SHP77 (cell line): ENCODE measurements at regions not wholly inside any gene's neighbourhood (a gene's known extent, or its start where the extent isn't known, plus 50 kb on each side); places are given as distances from the start of the nearest gene placed in this dataset.

Source experiments
- DNase-seq, 2 experiments: peaks; one replicate each; lab custom pipeline; 2025; lab: John Stamatoyannopoulos, UW

- DNase-seq, result no peak
Measured at GRCh38 chrX:69083801-69084200, 81.5 kb downstream of the PJA1 start.

DNA sequence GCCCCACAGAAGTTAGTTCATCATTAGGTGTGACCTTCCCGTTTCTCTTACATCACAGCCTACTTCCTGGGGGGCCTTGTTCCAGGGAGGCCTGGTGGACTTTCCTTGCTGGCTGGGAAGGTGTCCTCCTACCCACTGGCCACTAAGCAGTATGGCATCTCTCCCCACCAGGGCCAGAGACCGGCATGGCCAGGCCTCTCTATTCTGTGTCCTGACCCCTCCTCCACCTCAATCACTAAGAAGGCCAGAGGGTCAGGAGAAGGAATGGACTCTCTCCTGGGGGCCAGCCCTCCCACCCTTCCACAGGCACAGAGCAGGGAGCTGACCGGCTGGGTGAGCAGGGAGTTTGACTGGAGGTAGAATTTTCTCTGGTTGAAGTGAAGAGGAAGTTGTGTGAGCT, 81.9 kb downstream of the PJA1 start:
- DNase-seq, result no peak

DNA sequence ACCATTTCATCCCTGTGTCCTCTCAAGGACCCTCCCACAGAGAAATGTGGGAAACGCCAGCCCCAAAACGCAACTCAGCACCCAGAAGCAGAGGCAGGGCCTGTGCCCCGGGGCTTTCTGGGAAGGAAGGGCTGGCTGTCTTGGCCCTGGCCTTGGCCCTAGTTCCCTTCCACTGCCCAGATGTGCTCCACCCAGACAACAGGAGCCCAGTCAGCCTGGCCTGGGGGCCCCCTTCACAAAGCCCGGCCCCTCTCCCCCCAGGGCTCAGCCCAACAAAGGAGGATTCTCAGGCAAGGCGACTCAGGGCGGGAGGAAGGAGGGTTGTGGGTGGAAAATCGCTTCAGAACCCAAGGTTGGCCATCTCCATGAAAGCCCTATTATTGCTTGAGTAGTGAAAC, 82.5 kb downstream of the PJA1 start:
- DNase-seq, result no peak

- DNase-seq, result no peak
Measured at GRCh38 chrX:69082055-69082752, 83.0 kb downstream of the PJA1 start.

DNA sequence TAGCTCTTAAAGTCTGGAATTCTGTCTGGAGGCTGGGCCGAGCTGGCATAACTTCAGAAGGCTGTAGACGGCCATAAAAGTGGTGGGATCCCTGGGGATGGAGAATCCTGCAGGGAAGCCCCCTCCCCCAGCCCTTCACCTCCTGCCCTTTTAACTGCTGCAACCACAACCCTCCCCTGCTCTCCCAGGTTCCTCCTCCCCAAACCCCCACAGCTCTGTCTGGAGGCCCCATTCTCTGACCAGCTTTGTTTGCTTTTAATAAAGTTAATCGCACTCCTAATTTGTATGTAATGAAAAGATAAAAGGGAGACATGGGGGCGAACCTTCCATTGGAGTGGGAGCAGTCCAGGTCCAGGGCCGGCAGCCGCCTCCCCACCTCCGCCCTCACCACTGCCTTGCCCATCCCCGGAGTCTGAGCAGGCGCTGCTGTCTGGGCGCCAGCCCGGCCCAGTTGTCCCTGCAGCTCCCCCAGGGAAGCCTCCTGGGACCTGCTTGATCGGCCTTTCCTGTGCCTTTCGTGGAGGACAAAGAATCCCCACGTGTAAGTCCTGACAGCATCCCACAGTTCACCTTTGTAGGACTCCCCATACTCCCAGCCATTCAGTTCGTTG, 84.3 kb downstream of the PJA1 start:
- no peak for DNase-seq

DNA sequence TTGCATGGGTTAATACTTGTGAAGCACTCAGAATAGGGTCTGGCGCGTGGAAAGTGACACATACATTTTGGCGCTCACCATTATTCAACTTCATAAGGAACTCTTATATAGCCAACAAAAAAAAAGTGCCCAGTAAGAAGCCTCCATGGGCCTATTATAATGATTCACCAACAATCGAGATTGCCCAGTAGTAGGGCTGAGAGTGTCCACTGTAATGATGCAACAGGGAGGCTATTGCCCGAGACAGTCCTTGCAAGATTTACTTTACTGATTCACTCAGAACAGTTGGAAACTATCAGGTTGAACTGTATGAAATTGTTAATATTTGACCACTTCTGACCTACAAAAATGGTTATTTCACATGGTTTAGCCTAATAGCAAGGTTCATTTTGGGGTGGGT, 86.0 kb downstream of the PJA1 start:
- DNase-seq, result no peak

- DNase-seq, result no peak
Measured at GRCh38 chrX:69077895-69078455, 87.3 kb downstream of the PJA1 start.

DNA sequence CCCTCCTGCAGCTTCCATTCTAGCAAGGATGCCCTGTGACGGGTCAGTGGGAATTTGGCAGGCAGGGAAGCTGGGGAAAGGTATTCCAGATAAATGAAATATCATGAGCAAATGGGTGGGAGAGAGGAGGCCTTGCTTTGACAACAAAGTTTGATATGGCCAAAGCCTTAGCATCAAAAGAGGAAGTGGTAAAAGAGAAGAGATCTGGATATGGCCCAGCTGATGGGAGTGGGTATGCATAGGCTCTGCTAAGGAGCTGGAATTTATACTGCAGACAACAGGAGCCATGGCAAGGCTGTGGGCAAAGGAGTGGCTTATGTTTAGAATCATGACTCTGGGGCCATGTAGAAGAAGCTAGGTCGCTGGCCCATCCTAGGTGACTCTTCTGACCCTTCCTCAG, 89.2 kb downstream of the PJA1 start:
- DNase-seq, result no peak

- no peak for DNase-seq
Measured at GRCh38 chrX:69074726-69075125, 90.5 kb downstream of the PJA1 start.

GRCh38 chrX:69073721-69074120, 91.5 kb downstream of the PJA1 start:
- DNase-seq, result no peak

DNA sequence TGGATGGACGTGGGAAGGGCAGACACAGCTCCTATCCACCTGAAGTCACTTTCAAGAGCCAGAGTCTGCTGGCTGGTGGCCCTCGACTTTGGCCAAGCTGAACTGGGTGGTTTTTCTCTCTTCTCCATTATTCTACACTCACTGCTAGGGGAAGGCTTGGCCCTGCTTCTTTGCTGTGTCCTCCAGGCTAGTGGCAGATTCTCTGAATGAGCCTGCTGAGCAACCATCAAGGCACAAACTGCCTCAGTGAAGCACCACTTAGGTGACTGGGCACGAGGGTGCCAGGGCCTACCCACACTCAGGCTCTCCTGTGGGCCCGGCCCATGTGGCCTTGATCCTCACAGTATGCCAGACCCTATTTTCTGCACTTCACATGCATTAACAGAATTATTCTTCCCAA, 92.0 kb downstream of the PJA1 start:
- no peak for DNase-seq

DNA sequence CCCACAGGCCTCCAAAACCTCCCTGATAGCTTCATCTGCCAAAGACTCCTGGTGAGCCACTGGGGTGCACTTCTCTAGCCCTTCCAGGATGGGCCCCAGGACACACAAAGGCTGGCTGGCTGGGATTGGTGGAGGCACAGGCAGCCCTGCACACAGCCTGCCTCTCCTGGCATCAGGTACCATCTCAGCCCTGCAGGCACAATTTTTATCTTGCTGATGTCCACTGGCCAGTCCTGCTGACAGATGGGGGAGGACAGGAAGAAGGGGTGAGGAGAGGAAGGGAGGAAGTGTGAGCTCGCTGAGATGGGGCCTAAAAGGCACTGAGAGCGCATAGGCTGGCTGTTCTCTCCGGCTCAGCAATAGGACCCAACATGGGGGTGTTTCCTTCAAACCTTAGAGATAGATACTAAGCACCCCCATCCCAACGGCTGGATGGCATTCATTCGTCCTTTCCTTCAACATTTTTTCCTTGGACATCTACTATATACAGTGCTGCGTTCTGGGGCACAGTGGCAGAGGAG, 92.7 kb downstream of the PJA1 start:
- no peak for DNase-seq

- no peak for DNase-seq
Measured at GRCh38 chrX:69070949-69071650, 94.2 kb downstream of the PJA1 start.

DNA sequence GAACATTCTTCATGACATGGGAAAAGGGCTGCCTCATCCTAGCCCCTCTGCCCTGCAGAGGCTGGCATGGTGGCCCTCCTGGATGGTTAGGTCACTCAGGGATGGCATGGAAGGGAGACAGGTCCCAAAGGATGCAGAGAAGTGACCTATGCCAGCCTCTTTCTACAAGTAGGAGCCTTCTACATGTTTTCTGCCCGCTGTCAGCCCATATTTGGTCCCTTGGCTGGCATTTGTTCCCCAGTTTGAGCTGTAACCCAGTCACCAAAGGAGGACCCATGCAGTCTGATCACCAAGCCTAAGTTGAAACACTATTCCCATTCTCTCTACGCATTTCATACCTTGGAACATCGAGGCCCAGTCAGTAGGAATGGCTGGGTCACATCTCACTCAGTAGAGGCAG, 95.4 kb downstream of the PJA1 start:
- no peak for DNase-seq

DNA sequence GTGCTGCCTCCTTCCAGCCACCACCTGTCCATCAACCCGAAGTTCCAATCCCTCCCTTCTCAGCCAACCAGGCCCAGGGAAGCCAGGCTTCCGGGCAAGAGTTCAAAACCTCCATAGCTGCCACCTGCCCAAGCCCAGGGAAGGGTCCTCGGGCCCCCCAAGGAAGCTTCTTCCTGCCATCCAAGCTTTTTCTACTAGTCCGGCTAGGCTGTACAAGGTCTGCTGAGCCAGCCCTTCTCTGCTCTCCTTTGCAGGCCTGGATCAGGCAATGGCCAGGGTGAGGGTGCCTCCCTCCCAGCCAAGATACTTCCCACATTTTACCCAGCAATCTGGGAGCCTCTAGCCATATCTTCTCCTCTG, 96.2 kb downstream of the PJA1 start:
- no peak for DNase-seq

- DNase-seq, result no peak
Measured at GRCh38 chrX:69068301-69069085, 96.8 kb downstream of the PJA1 start.

GRCh38 chrX:69067841-69068240, 97.4 kb downstream of the PJA1 start:
- no peak for DNase-seq

- no peak for DNase-seq
Measured at GRCh38 chrX:69066966-69067525, 98.2 kb downstream of the PJA1 start.

DNA sequence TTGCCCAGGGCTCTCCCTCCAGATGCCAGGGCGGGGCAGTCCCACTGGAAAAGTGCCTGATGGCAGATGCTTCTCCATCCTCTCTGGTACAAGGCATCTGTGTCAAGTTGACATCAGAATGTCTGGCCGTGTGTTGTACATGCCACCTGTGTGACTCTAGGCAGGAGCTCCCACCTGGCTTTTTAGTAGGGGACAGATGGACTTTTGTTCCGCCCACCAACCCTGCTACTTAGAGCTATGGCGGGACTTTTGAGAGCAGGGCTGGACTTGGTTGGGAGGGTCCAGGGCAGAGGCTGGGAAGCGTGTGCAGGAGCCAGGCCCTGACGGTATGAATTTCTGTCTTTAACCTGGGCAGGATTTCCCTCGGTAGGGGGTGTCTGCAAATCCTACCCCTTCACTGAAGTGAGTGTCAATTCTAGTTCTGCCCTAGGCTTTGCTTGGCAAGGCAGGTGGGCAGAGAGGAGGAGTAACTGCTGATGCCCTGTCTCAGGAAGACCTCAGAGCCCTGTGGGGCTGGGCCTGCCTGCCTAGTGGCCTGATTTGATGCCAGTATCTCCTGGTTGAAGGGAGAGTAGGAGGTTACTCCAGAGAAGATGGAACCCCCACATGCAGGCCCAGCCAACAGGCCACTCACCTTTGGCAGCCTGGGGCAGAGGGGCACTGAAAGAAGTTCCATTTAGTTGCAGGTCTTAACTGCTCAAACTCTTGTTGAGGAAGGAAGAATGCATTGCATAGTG, 99.1 kb downstream of the PJA1 start:
- DNase-seq, result no peak

DNA sequence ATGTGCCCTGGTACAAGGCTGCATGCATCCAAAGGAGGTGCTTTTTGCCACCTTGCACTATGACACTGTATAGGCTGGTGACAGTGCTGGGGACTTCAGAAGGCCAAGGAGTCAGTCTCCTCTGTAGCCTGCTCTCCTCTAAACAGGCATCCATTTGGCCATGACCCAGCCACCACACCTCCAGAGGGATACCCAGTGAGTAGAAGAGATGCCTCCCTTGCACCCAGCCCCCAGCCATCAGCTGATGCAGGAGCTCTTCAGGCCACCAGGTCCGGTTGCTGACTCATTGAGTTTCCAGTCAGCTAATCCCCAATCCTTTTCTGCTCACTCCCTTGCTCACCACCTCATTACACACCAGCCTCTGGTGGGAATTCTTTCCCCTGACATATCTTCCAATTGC, 99.8 kb downstream of the PJA1 start:
- DNase-seq, result no peak

- no peak for DNase-seq
Measured at GRCh38 chrX:69063486-69063885, 101.8 kb downstream of the PJA1 start.
